Astrocyte (in vitro differentiated cells and primary cell): ENCODE measurements at regions not wholly inside any gene's neighbourhood (a gene's known extent, or its start where the extent isn't known, plus 50 kb on each side); places are given as distances from the start of the nearest gene placed in this dataset.

ENCODE experiments used
- DNase-seq: peaks from one replicate; pipeline ENCODE4 v3.0.0-alpha.2; 2010; ENCODE audit warnings: low read depth
- FAIRE-seq: peaks from 2 replicates; lab custom pipeline; 2011; peaks lifted over from hg19 to GRCh38; lab: Jason Lieb, UNC
- H2AFZ ChIP-seq: 2 replicates; pipeline ENCODE4 v1.6.0; 2012; ENCODE audit warnings: low read depth, low read length, inconsistent platforms
- H3K27ac ChIP-seq: 2 replicates; pipeline ENCODE4 v1.5.1; 2011; ENCODE audit warnings: low read depth, low read length, inconsistent platforms
- H3K27me3 ChIP-seq: 2 replicates; pipeline ENCODE4 v1.6.0; 2011; ENCODE audit warnings: low read length, inconsistent platforms; ENCODE audit not compliant: insufficient read depth
- H3K36me3 ChIP-seq: 2 replicates; pipeline ENCODE4 v1.5.1; 2011; ENCODE audit warnings: low read length, inconsistent platforms; ENCODE audit not compliant: insufficient read depth
- H3K4me1 ChIP-seq: 2 replicates; pipeline ENCODE4 v1.5.1; 2011; ENCODE audit warnings: low read length, inconsistent platforms; ENCODE audit not compliant: insufficient read depth
- H3K4me2 ChIP-seq: 2 replicates; pipeline ENCODE4 v1.6.0; 2012; ENCODE audit warnings: low read length, inconsistent platforms
- H3K4me3 ChIP-seq: 2 replicates; pipeline ENCODE4 v1.5.1; 2011; ENCODE audit warnings: low read depth, mild to moderate bottlenecking, low read length, inconsistent platforms; ENCODE audit not compliant: insufficient read depth
- H3K79me2 ChIP-seq: 2 replicates; pipeline ENCODE4 v1.6.0; 2012; ENCODE audit warnings: mild to moderate bottlenecking, low read length, inconsistent platforms; ENCODE audit not compliant: insufficient read depth
- H3K9ac ChIP-seq: 2 replicates; pipeline ENCODE4 v1.6.0; 2012; ENCODE audit warnings: mild to moderate bottlenecking, low read length, inconsistent platforms
- H3K9me3 ChIP-seq: 2 replicates; pipeline ENCODE4 v1.5.1; 2012; ENCODE audit warnings: low read depth, mild to moderate bottlenecking, low read length, inconsistent platforms; ENCODE audit not compliant: insufficient read depth
- H4K20me1 ChIP-seq: 2 replicates; pipeline ENCODE4 v1.6.0; 2012; ENCODE audit warnings: low read length, inconsistent platforms; ENCODE audit not compliant: insufficient read depth
- H3K27ac Mint-ChIP-seq: one replicate; pipeline ENCODE4 v1.8.0; 2021; ENCODE audit warnings: mild to moderate bottlenecking, mixed read lengths; ENCODE audit not compliant: unreplicated experiment
- H3K27me3 Mint-ChIP-seq: one replicate; pipeline ENCODE4 v1.8.0; 2021; ENCODE audit warnings: low read depth, mixed read lengths; ENCODE audit not compliant: unreplicated experiment
- H3K36me3 Mint-ChIP-seq: one replicate; pipeline ENCODE4 v1.8.0; 2021; ENCODE audit warnings: low read depth, mixed read lengths; ENCODE audit not compliant: unreplicated experiment
- H3K4me1 Mint-ChIP-seq: one replicate; pipeline ENCODE4 v1.8.0; 2021; ENCODE audit warnings: low read depth, mixed read lengths; ENCODE audit not compliant: unreplicated experiment
- H3K4me3 Mint-ChIP-seq: one replicate; pipeline ENCODE4 v1.8.0; 2021; ENCODE audit warnings: mild to moderate bottlenecking, moderate library complexity, mixed read lengths; ENCODE audit not compliant: unreplicated experiment
- H3K9me3 Mint-ChIP-seq: one replicate; pipeline ENCODE4 v1.8.0; 2021; ENCODE audit warnings: mild to moderate bottlenecking, mixed read lengths; ENCODE audit not compliant: unreplicated experiment
- EZH2 ChIP-seq: IDR thresholded peaks from 2 replicates; pipeline ENCODE4 v1.6.1; 2012; ENCODE audit warnings: mild to moderate bottlenecking, low read length, inconsistent platforms; ENCODE audit not compliant: insufficient read depth
- TF ChIP-seq, protein P1 (sequence below): IDR thresholded peaks from 2 replicates; pipeline ENCODE4 v1.5.1; 2011; ENCODE audit warnings: low read depth, mild to moderate bottlenecking, inconsistent platforms, low read length, moderate library complexity; ENCODE audit not compliant: insufficient read depth

DNA sequence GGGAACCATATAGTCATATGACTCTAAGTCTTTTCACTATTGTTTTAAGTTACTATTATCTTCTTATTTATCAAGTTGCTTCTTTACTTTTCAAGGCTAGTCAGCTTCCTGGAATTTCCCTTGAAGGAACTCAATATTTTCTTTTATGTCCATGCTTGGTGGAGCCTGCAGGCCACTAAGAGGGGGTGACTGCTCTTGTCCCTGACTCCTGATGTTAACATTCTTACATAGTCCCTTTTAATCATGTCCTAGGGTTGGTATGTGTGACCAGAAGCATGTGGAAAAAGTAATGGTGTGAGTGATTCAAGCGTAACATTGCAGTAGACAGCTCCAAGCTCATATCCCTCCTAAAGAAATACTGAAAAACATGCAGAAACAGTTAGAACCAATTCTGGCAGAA is 1536.2 kb upstream of the CDH9 start:
- H3K9ac ChIP-seq = no peak overlapping the region
- H3K4me3 Mint-ChIP-seq = no peak overlapping the region
- H3K27me3 ChIP-seq = no peaks in the 10 kb centered on the region
- no peaks in the 10 kb centered on the region for H3K4me1 ChIP-seq
- peaks cover 14% of the 10 kb centered on the region for H3K9me3 Mint-ChIP-seq
- H3K9me3 ChIP-seq = no peaks in the 10 kb centered on the region
- H2AFZ ChIP-seq = no peak overlapping the region
- H3K4me1 Mint-ChIP-seq = no peaks in the 10 kb centered on the region
- FAIRE-seq (no peak), DNase-seq (no peak)
- no peak overlapping the region for H3K4me2 ChIP-seq
- no peaks in the 10 kb centered on the region for H3K36me3 ChIP-seq
- no peak overlapping the region for H3K27ac Mint-ChIP-seq
- no peak overlapping the region for H3K4me3 ChIP-seq
- no peaks in the 10 kb centered on the region for H4K20me1 ChIP-seq
- no peaks in the 10 kb centered on the region for H3K79me2 ChIP-seq
- no peak for TF ChIP-seq EZH2
- TF ChIP-seq, protein P1, sequence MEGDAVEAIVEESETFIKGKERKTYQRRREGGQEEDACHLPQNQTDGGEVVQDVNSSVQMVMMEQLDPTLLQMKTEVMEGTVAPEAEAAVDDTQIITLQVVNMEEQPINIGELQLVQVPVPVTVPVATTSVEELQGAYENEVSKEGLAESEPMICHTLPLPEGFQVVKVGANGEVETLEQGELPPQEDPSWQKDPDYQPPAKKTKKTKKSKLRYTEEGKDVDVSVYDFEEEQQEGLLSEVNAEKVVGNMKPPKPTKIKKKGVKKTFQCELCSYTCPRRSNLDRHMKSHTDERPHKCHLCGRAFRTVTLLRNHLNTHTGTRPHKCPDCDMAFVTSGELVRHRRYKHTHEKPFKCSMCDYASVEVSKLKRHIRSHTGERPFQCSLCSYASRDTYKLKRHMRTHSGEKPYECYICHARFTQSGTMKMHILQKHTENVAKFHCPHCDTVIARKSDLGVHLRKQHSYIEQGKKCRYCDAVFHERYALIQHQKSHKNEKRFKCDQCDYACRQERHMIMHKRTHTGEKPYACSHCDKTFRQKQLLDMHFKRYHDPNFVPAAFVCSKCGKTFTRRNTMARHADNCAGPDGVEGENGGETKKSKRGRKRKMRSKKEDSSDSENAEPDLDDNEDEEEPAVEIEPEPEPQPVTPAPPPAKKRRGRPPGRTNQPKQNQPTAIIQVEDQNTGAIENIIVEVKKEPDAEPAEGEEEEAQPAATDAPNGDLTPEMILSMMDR = no peak
- H3K27me3 Mint-ChIP-seq = no peaks in the 10 kb centered on the region
- H3K36me3 Mint-ChIP-seq = no peaks in the 10 kb centered on the region
- no peak overlapping the region for H3K27ac ChIP-seq

DNA sequence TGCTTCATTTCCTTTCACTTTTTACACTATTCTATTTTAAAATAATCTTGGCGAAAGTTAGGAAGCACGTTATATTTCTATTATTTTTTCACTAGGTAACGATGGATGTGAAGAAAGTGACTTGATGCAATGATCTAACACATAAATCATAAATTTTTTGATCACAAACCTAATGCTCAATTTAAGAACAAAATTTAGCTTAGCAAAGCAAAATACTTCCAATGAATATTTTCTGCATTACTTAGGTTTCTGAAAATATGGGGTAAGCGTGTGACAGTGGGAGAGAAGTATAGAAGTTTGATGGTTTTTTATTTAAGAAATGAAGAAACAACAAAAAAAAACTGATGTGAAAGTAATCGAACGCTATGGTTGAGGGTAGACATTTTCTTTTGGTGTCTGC is 1528.7 kb upstream of the CDH9 start:
- TF ChIP-seq EZH2 = no peak
- TF ChIP-seq, protein P1 = no peak
- Mint-ChIP-seq H3K4me1 (no peaks in the 10 kb centered on the region), H3K36me3 (no peaks in the 10 kb centered on the region), H3K9me3 (no peaks in the 10 kb centered on the region), H3K27ac (no peak overlapping the region), H3K4me3 (no peak overlapping the region), H3K27me3 (no peaks in the 10 kb centered on the region)
- FAIRE-seq = no peak
- H3K9ac ChIP-seq = no peak overlapping the region
- DNase-seq = no peak
- no peak overlapping the region for H2AFZ ChIP-seq
- H3K36me3 ChIP-seq = no peaks in the 10 kb centered on the region
- no peak overlapping the region for H3K27ac ChIP-seq
- H3K79me2 ChIP-seq = no peaks in the 10 kb centered on the region
- H3K4me1 ChIP-seq = no peaks in the 10 kb centered on the region
- H4K20me1 ChIP-seq = no peaks in the 10 kb centered on the region
- no peaks in the 10 kb centered on the region for H3K9me3 ChIP-seq
- no peak overlapping the region for H3K4me2 ChIP-seq
- no peaks in the 10 kb centered on the region for H3K27me3 ChIP-seq
- no peak overlapping the region for H3K4me3 ChIP-seq

DNA sequence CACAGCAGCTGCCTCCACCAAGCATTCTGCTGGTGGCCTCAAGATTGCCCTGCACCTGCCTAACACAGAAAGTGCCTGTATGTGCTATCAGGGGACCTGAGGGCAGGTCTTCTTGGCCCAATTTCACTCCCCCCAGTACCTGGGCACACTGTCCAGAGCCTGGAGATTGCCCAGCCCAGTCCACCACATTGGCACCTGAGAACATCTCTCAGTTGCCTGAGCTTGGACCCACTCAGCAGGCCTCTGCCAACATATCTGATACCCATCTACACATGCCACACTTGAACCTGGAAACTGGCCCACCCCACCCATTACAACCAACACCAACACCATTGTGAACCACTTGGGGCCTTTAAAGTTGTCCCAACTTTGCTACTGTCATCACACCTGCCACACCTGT is 1523.1 kb upstream of the CDH9 start:
- H3K9ac ChIP-seq = no peak overlapping the region
- Mint-ChIP-seq H3K9me3 (no peaks in the 10 kb centered on the region), H3K4me3 (no peak overlapping the region), H3K27me3 (no peaks in the 10 kb centered on the region), H3K4me1 (no peaks in the 10 kb centered on the region), H3K36me3 (no peaks in the 10 kb centered on the region), H3K27ac (no peak overlapping the region)
- H3K4me3 ChIP-seq = no peak overlapping the region
- H2AFZ ChIP-seq = no peak overlapping the region
- FAIRE-seq (no peak), DNase-seq (no peak)
- H3K27me3 ChIP-seq = no peaks in the 10 kb centered on the region
- TF ChIP-seq, protein P1 = no peak
- no peak for TF ChIP-seq EZH2
- no peaks in the 10 kb centered on the region for H3K79me2 ChIP-seq
- H3K27ac ChIP-seq = no peak overlapping the region
- H3K9me3 ChIP-seq = peaks cover 2% of the 10 kb centered on the region
- H3K36me3 ChIP-seq = no peaks in the 10 kb centered on the region
- H3K4me1 ChIP-seq = no peaks in the 10 kb centered on the region
- H4K20me1 ChIP-seq = no peaks in the 10 kb centered on the region
- H3K4me2 ChIP-seq = no peak overlapping the region
